Jurkat, Clone E6-1 (cell line): ENCODE measurements at regions not wholly inside any gene's neighbourhood (a gene's known extent, or its start where the extent isn't known, plus 50 kb on each side); places are given as distances from the start of the nearest gene placed in this dataset.
"Not testable (repeated sequence)": the region's sequence is repeated elsewhere in the genome, so short reads cannot be mapped to it uniquely, and the experiment has no call there.

Experiments
- DNase-seq: peaks from one replicate; pipeline ENCODE4 v3.0.0-alpha.2; 2011; ENCODE audit warnings: low read depth, low spot score
- H3K4me3 ChIP-seq: 2 replicates; pipeline ENCODE4 v1.5.1; 2011; ENCODE audit warnings: mild to moderate bottlenecking, low read length, control low read depth, moderate library complexity

DNA sequence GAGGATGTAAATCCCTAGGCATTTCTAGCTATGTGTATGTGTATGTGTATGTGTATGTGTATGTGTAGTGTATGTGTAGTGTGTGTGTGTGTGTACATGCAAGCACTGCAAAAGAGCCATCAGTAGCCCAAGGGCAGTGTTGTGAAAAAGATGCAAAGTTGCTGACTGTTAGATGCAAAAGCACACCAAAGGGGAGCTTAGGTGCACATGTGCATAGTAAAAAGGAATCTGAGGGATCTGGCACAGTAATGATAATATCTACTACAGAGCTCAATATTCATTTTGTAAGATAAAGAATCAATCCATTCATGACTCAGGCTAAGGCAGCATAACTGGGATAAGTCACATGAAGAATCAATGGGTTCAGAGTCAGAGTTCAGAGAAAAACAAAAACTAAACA is 80.2 kb downstream of the TMEM47 start:
- no peak overlapping the region for H3K4me3 ChIP-seq
- DNase-seq, result no peak

DNA sequence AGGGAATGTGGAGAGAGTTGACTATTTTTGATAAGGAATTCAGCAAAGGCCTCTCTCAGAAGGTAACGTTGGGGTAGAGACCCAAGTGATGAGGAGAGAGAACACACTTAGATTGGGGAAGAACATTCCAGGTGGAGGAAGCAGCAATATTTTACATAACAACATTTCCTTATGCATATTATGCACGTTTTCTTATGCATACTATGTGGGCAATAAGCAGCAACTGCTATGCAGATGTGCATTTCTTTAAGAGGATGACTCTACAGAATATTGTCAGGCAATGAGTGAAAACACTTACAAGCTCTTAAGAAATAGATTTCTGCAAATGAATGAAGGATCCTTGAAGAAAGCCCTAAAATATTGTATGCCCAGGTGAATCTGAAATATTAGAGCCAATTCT is 91.1 kb downstream of the TMEM47 start:
- H3K4me3 ChIP-seq, result no peak overlapping the region
- DNase-seq, result no peak

DNA sequence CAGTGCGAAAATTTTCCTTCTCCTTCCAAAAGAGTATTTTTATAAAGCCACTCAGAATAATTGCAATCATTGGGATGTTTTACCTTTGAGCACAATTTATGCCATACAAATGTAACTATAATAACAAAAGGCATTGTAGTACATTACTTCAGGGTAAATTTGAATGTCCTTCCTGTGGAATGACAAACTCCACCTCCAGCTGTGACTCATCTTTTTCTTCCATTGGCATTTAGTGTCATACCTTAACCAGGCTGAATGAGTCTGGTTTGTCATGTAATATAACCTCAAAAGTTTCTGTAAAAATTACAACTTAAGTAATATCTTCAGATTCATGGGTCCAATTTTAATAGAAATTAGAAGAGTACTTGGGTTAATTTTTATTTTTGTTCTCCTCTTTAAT is 93.3 kb downstream of the TMEM47 start:
- H3K4me3 ChIP-seq, result no peak overlapping the region
- DNase-seq, result no peak

DNA sequence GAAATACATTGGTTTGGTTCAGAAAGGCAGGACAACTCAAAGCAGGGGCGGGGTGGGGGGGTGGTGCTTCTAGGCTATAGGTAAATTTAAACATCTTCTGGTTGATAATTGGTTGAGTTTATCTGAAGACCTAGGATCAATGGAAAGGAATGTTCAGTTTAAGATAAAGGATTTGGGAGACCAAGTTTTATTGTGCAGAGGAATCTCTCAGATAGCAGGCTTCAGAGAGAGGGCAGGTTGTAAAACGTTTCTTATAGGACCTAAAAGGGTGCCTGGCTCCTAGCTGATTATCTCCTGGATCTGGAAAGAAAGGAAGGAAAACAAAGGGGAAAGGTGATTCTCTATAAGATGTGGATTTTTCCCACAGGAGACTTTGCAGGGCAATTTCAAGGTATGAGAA is 94.0 kb downstream of the TMEM47 start:
- DNase-seq, result no peak
- no peak overlapping the region for H3K4me3 ChIP-seq

DNA sequence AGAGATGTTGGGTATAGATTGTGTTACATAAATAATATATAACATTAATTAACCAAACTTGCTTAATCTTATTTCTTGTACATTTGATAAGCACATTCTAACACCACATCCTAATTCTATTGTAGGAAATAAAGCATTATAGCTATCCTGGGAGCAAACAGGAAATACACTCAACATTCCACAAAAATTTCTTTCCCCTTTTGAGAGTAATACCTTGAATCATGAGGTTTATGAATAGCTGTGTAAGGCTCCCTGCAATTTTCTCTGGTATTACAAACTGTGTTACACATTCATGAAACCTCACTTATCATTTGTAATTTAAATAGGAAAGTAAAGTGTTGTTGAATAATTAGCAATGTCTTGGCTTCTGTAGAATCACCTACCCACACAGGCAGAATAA is 95.1 kb downstream of the TMEM47 start:
- no peak overlapping the region for H3K4me3 ChIP-seq

DNA sequence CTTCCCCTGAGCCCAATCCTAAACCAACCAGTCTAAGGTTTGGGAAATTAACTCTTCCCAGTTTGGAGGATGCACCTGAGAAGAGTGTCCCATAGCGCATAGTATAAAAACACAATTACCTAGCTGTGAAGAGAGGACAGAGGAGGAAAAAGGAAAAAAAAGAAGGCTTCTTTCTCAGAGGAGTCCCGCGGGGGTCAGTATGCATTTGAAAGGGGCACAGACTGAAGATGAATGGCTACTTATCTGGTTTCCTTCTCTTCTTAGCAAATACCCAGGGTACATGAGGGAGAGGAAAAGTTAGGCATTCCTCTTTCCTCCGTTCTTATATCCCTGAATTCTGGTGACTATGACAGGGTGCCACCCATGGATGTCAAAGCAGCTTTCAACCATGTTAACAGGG is 96.9 kb downstream of the TMEM47 start:
- no peak for DNase-seq
- H3K4me3 ChIP-seq, result no peak overlapping the region

More for the DNA sequence above, 95.1 kb downstream of the TMEM47 start:
- no peak for DNase-seq

DNA sequence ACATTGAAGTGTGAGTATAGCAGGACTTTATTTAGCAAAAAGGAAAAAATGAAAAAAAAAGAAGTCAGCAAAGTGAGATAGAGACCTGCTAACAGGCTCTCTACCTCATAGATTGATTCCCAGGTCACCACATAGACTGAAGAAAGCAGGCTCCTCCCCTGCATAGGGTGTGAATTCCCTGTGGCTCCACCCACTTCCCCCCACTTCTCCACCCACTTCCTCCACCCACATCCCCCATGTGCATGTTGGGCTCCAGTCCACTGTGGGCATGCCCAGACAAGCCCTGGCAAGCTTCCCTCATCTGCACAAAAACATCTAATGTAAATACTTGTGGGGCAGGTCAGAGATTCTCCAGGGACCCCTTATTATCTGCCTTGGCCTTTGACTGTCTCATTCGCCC is 97.8 kb downstream of the TMEM47 start:
- DNase-seq, result peak; percentile 5
- H3K4me3 ChIP-seq, result no peak overlapping the region

DNA sequence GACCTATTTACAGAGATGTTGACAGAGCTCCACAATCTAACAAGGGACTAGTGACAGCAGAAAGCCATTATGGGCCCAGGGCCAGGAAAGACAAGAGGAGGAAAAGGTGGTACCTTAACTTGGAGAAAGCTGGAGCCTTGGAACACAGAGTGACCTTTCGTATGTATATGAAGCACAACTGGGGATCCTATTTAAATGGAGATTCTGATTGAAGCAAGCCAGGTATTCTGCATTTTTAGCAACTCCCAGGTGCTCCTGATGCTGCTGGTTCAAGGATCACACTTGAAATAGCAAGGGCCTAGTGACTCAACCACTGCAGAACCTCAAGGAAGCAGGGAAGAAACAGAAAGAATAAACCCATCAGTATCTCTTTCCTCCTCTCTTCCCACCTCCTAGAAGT is 99.4 kb downstream of the TMEM47 start:
- DNase-seq, result no peak
- no peak overlapping the region for H3K4me3 ChIP-seq

DNA sequence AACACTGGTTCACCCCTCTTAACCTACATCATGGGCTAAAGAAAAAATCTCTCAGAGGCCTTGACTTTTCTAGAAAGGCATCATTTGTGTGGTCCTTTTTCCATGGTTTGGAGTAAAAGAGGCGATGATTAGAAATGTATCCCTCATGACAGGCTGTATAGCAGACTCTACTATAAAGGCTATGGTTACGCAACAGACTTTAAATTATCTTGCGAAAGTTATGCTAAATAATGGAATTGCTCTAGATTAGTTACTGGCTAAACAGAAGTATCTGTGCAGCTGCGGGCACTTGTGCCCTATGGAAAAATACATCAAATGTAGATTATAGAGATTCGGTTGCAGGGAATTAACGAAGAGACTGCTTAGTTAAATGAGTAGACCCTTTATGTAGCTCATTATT is 101.6 kb downstream of the TMEM47 start:
- H3K4me3 ChIP-seq, result no peak overlapping the region
- DNase-seq, result no peak

DNA sequence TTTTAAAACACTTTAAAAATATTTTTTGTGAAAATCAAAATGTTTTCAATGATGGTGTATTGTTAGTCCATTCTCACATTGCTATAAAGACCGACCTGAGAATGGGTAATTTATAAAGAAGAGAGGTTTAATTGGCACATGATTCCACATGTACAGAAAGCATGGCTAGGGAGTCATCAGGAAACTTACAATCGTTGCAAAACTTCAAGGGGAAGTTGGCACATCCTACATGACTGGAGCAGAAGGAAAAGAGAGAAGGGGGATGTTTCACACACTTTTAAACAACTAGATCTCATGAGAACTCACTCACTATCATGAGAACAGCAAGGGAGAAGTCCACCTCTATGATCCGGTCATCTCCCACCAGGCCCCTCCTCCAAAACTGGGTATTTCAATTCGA is 110.7 kb downstream of the TMEM47 start:
- no peak for DNase-seq
- H3K4me3 ChIP-seq, result no peak overlapping the region

DNA sequence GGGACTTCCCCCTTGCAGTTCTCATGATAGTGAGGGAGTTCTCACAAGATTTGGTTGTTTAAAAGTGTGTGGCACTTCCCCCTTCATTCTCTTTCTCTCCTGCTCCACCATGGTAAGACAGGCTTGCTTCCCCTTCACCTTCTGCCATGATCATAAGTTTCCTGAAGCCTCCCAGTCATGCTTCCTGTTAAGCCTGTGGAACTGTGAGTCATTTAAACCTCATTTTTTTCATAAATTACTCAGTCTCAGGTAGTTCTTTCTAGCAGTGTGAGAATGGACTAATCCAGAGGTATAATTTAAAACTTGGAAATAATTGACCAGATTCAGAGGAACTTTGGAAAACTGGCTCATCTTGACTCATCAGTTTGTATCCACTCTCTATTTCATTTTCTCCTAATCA is 129.0 kb downstream of the TMEM47 start:
- DNase-seq, result no peak
- no peak overlapping the region for H3K4me3 ChIP-seq

DNA sequence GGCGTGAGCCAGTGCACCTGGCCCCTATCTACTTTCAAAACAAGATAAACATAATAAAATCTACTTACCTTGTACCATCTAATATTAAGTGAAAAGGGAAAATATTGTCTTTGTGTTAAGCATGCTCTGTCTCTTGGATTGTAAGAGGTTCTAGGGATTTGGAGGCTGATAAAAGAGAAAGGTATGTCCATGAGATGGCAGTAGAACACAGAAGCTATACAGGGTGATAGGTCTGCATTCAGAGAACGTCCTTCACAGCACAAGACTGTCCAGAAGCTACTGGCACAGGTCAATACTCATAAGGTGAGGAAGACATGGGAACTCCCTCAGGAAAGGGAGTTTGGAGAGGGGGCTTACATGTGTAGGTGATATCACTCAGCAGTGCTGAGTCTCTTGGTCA is 135.5 kb downstream of the TMEM47 start:
- DNase-seq, result no peak
- no peak overlapping the region for H3K4me3 ChIP-seq

DNA sequence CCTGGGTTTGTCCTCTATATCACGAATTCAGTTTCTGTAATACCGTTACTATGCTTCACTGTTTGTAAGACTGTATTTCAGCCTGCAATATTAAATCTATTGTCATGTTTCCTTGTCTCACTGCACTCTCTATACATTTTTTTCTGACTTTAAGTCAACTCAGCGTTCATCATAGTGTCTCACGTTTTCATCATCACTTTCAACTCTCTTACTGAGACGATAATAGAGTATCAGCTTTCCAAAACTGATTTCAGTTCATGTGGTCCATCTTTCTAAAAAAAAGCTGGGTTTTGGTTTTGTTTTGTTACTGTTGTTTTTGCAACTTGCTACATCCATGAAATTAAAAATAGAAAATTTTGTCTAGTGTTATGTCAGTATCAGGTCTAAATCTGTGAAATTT is 147.7 kb downstream of the TMEM47 start:
- DNase-seq, result no peak
- H3K4me3 ChIP-seq, result no peak overlapping the region

DNA sequence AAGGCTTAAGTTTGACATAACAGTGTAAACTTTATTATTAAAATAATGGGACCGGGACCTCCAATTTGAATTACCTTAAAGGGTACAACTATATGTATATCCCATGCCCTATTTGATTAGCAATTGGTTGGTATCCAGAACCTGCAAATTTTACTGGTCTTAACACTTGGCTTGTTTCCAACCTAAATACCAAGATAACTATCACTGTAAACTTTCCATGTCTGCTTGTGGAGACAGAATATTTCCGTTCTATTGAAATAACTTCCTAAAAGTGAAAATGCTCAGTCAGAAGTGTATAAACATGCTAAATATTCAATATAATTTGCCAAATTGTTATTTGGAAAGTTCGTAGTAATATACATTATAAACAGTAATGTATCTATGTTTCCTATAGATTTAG is 154.0 kb downstream of the TMEM47 start:
- H3K4me3 ChIP-seq, result no peak overlapping the region
- no peak for DNase-seq

DNA sequence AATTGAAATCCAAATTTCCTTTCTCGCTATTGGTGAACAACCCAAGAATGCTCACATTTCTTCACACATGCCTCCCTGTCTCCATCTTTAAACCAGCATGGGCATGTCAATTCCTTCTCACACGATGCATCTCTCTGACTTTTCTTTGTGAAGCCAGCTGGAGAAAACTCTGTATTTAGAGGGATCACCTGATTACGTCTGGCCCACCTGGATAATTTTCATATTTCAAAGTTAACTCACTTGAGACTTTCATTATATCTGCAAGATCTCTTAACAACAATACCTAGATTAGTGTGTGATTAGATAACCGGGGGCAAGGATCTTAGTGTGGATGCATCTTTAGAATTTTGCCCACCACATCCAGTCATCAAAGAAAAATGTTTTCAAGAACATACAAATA is 164.0 kb downstream of the TMEM47 start:
- H3K4me3 ChIP-seq, result no peak overlapping the region
- no peak for DNase-seq

DNA sequence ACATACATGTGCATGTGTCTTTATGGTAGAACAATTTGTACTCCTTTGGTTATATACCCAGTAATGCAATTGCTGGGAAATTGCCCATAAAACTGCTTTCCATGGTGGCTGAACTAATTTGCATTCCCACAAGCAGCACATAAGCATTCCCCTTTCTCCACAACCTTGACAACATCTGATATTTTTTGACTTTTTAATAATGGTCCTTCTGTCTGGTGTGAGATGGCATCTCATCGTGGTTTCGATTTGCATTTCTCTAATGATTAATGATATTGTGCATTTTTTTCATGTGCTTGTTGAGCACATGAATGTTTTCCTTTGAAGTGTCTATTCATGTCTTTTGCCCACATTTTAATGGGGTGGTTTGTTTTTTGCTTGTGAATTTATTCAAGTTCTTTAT is 166.0 kb downstream of the TMEM47 start:
- DNase-seq, result no peak
- no peak overlapping the region for H3K4me3 ChIP-seq

DNA sequence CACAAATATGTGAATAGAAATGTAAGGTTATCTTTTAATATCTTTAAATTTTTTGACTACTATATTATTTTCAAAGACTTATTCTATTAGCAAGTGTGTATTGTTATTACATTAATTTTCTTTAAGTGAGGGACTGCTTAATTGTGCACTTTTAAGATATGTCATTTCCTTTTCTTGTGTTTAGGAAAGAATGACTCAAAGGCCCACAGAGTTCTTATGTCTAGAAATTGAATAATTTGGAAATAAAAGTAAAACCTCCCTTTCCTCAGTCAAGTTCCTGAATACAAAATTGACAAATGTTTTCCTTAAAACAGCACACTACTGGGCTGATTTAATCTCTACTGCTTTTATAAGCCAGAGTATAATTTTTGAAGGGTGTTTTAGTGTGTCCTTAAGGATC is 169.7 kb downstream of the TMEM47 start:
- no peak for DNase-seq
- no peak overlapping the region for H3K4me3 ChIP-seq

DNA sequence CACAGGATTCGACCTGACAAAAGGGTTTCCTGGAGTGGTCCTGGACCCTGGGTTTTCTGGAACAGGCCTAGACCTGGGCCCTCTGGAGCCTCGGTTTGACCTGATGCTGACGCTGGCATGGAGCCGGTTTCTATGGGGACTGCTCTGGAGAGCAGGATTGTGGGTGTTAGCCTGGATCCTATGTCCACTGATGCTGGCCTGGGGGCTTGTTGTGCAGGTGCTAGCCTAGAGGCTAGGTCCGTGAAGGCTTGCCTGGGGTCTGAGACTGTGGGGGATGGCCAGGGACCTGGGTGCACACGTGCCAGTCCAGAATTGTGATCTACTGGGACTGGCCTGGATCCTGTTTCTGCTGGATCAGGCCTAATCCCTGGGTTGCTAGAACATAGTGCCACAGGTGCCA is 173.1 kb downstream of the TMEM47 start:
- H3K4me3 ChIP-seq, result no peak overlapping the region
- DNase-seq, result no peak

DNA sequence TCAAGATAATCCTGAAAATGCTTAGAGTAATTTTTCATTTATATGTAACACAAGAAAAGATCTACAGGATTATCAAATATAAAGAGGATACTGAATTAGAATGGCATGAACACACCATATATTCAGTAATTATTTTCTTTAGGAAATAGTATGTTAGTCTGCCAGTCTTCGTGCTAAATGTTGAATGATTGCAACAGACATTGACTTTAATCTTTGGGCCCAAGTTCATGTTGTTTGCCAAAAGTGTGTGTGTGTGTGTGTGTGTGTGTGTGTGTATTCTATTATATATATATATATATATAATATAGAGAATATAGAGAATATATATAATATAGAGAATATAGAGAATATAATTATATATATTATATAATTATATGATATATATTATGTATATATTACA is 186.6 kb downstream of the TMEM47 start:
- DNase-seq, result no peak
- no peak overlapping the region for H3K4me3 ChIP-seq

DNA sequence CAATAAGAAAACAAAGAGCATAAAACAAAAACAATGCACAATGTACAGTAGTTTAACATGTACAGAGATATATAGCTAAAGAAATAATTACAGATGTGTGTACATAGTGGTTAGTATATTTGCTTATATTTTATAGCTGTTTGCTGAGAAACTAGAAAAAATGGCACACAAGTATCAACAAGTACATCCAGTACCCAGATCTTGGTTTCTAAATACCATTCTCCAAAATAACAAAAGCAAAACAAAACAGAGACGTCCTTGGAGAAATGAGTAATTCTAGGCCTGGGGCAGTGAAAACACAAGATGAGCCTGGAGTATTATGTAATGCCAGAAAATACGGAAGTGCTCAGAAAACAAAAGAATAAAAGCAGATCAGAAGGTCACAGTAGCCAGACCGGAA is 189.6 kb downstream of the TMEM47 start:
- H3K4me3 ChIP-seq, result no peak overlapping the region
- DNase-seq, result no peak

DNA sequence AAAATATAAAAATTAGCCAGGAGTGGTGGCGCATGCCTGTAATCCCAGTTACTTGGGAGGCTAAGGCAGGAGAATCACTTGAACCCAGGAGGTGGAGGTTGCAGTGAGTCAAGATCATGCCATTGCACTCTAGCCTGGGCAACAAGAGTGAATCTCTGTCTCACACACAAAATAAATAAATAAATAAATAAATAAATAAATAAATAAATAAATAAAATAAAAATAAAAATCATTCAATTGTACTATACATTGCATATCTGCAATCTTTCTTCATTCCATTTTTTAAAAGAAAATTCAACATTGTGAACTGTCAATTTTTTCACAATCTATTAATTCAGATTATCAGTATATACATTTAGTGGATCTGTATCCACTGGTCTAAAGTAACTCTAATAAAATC is 193.9 kb downstream of the TMEM47 start:
- not testable (repeated sequence) for H3K4me3 ChIP-seq, DNase-seq

DNA sequence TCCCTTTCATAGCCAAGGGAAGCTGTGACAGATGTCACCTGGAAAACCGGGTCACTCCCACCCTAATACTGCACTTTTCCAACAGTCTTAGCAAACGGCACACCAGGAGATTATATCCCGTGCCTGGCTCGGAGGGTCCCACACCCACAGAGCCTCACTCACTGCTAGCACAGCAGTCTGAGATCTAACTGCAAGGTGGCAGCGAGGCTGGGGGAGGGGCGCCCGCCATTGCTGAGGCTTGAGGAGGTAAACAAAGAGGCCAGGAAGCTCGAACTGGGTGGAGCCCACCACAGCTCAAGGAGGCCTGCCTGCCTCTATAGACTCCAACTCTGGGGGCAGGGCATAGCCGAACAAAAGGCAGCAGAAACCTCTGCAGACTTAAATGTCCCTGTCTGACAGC is 199.2 kb downstream of the TMEM47 start:
- not testable (repeated sequence) for DNase-seq, H3K4me3 ChIP-seq
